ENCODE measurements at regions not wholly inside any gene's neighbourhood (a gene's known extent, or its start where the extent isn't known, plus 50 kb on each side); places are given as distances from the start of the nearest gene placed in this dataset.

DNA sequence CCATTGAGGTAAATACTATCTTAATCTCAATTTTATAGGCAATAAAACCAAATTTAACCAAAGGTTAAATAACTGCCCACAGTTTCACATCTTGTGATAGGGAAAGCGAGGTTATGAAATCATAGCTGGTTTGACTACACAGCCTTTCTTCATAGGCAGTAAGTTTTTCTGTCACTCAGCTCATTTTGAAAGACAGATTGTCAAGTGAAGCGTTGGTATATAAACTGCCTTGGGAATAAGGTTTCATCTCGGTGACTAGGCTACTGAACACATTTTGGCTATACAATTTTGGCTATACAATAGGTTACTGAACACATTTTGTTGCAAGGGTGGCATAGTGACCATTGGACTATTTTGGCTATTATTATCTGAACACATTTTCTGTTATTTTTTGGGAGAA, 793.7 kb downstream of the TRHDE start:
- in situ Hi-C loops (cut with MboI; ENCODE audit: low pct_unique_long_range_greater_than_20kb, low sequenced_read_pairs, unreplicated experiment) = no loop called here
- DNase-seq (ENCODE audit: low spot score) = no peak
- TF ChIP-seq, protein P1, sequence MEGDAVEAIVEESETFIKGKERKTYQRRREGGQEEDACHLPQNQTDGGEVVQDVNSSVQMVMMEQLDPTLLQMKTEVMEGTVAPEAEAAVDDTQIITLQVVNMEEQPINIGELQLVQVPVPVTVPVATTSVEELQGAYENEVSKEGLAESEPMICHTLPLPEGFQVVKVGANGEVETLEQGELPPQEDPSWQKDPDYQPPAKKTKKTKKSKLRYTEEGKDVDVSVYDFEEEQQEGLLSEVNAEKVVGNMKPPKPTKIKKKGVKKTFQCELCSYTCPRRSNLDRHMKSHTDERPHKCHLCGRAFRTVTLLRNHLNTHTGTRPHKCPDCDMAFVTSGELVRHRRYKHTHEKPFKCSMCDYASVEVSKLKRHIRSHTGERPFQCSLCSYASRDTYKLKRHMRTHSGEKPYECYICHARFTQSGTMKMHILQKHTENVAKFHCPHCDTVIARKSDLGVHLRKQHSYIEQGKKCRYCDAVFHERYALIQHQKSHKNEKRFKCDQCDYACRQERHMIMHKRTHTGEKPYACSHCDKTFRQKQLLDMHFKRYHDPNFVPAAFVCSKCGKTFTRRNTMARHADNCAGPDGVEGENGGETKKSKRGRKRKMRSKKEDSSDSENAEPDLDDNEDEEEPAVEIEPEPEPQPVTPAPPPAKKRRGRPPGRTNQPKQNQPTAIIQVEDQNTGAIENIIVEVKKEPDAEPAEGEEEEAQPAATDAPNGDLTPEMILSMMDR (IDR thresholded peaks at IDR 0.05; ENCODE audit: extremely low read depth, insufficient read depth, missing control alignments) = no peak

DNA sequence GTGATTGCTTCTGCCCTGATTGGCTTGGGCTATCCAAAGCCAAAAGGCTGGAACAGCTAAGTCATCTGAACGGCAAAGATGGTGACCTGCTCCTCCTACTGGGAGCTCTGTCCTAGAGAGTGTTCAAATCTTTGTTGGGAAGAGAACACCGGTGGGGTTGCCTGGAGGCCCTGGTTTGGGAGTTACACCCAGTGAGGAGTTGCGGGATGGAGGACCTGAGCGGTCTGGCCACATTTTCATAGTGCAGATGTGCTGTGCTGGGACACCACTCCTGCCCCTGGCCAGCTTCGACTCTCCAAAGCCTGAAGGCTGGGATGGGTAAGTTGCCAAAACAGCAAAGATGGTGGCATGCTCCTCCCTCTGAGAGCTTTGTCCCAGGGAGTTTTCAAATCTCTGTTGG, 795.4 kb downstream of the TRHDE start:
- in situ Hi-C loops (cut with MboI; ENCODE audit: low pct_unique_long_range_greater_than_20kb, low sequenced_read_pairs, unreplicated experiment) = no loop called here
- no peak for DNase-seq (ENCODE audit: low spot score)
- TF ChIP-seq, protein P1 (IDR thresholded peaks at IDR 0.05; ENCODE audit: extremely low read depth, insufficient read depth, missing control alignments) = no peak

DNA sequence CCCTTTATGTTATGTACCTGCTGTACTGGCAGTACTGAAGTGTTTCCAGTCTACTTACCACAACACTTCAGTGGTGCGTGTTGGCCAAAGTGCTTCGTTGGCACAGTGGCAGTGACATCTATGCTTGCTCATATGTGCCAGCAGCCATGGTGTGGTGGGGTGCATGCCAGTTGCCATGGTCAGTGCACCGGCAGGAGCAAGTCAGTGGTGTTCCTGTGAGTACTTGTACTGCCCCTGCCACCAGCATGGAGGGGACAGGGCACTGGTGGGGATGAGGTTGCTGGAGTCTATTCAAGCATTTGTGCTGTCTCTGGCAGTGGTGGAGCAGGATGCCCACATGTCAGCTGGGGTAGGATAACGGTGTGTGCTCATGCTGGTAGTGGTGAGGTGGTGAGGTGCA, 800.0 kb downstream of the TRHDE start:
- TF ChIP-seq, protein P1 (IDR thresholded peaks at IDR 0.05; ENCODE audit: extremely low read depth, insufficient read depth, missing control alignments) = no peak
- in situ Hi-C loops (cut with MboI; ENCODE audit: low pct_unique_long_range_greater_than_20kb, low sequenced_read_pairs, unreplicated experiment) = no loop called here
- DNase-seq (ENCODE audit: low spot score) = no peak

DNA sequence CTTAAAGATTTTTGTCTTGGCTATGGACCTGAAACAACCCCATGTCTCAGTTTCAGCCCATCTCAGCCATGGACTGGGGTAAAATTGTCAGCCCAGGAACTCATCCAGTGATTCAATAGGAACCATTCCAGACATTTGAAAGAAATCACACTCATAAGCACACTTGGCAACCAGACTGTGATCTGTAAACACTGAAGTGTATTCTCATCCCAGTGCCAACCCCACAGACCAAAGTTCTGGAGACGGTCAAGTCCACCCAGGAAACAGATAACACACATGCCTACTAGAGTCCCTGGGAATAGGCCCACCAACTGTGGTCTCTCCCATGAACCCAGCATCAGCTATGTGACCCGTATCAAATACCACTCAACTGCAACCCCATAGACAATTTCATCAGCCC, 804.6 kb downstream of the TRHDE start:
- in situ Hi-C loops (cut with MboI; ENCODE audit: low pct_unique_long_range_greater_than_20kb, low sequenced_read_pairs, unreplicated experiment) = no loop called here
- no peak for DNase-seq (ENCODE audit: low spot score)

DNA sequence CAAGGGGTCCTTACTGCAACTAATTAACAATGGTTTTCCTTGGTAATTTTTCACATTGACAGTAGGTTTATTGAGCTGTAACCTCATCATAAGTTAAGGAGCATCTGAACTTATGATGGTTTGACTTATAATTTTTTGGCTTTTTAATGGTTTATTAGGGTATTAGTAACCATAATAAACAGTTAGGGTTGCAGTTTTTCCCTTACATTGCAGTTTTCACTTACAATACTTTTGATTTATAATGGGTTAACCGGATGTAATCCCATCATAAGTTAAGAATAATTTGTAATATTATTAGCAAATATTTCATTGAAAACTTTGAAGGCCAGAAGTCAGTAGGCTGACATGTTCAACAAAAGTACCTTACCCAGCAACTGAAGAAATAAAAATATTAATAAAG, 811.6 kb downstream of the TRHDE start:
- DNase-seq (ENCODE audit: low spot score) = no peak
- in situ Hi-C loops (cut with MboI; ENCODE audit: low pct_unique_long_range_greater_than_20kb, low sequenced_read_pairs, unreplicated experiment) = no loop called here
- TF ChIP-seq, protein P1 (IDR thresholded peaks at IDR 0.05; ENCODE audit: extremely low read depth, insufficient read depth, missing control alignments) = no peak

More for the DNA sequence above, 804.6 kb downstream of the TRHDE start:
- TF ChIP-seq, protein P1 (IDR thresholded peaks at IDR 0.05; ENCODE audit: extremely low read depth, insufficient read depth, missing control alignments) = no peak

DNA sequence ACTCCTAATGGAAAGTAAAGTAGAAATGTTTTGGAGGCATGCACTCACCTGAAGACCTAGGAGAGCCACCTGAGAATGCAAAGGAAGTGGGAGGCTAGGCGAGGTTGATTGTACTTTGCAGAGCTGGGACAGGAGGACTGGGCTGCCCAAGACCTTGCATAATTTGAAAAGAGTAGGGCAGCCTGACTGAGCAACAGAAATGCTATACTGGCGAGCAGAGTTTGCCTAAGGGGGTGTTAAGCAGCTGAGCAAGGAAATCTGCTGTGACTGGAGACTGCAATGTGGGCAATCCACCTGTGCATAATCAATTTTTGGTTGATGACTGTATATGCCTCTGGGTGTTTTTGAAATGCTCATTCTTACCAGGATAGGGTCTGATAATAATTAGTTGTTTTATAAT, 834.1 kb downstream of the TRHDE start:
- in situ Hi-C loops (cut with MboI; ENCODE audit: low pct_unique_long_range_greater_than_20kb, low sequenced_read_pairs, unreplicated experiment) = no loop called here
- DNase-seq (ENCODE audit: low spot score) = no peak
- TF ChIP-seq, protein P1 (IDR thresholded peaks at IDR 0.05; ENCODE audit: extremely low read depth, insufficient read depth, missing control alignments) = no peak

DNA sequence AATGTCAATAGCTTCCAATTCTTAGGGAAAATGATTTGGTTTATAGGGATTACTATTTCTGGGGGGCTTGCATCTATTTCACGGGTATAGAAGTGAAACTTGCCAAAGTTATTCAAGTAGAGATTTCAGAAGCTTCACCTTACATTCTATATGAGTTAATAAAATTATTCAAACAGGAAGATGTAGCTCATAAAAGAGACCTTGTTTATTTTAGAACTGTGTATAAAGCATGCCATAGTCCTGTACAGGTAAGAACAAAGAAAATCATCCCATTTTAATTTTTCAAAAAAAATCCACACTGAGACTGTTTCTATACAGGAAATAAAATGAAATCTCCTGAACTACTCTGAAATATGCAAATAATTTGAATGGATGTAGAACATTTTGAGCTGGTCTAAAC, 834.7 kb downstream of the TRHDE start:
- in situ Hi-C loops (cut with MboI; ENCODE audit: low pct_unique_long_range_greater_than_20kb, low sequenced_read_pairs, unreplicated experiment) = no loop called here
- no peak for DNase-seq (ENCODE audit: low spot score)
- TF ChIP-seq, protein P1 (IDR thresholded peaks at IDR 0.05; ENCODE audit: extremely low read depth, insufficient read depth, missing control alignments) = no peak

Measured in GM13977 (cell line).